ENCODE measurements at regions not wholly inside any gene's neighbourhood (a gene's known extent, or its start where the extent isn't known, plus 50 kb on each side); places are given as distances from the start of the nearest gene placed in this dataset.
"Not testable (repeated sequence)": the region's sequence is repeated elsewhere in the genome, so short reads cannot be mapped to it uniquely, and the experiment has no call there.

- DNase-seq (ENCODE audit: low read depth in 4 of 4, low spot score in 3 of 4), result no peak
These were observed 64.0 kb downstream of the GPRASP3 start for GRCh38 chrX:102784550-102784949.

- DNase-seq (ENCODE audit: low read depth in 4 of 4, low spot score in 3 of 4), result no peak
These were observed 66.7 kb downstream of the GPRASP3 start for GRCh38 chrX:102787283-102787682.

GRCh38 chrX:102808336-102808735 is 87.8 kb downstream of the GPRASP3 start:
- no peak for DNase-seq (ENCODE audit: low read depth in 4 of 4, low spot score in 3 of 4)

DNA sequence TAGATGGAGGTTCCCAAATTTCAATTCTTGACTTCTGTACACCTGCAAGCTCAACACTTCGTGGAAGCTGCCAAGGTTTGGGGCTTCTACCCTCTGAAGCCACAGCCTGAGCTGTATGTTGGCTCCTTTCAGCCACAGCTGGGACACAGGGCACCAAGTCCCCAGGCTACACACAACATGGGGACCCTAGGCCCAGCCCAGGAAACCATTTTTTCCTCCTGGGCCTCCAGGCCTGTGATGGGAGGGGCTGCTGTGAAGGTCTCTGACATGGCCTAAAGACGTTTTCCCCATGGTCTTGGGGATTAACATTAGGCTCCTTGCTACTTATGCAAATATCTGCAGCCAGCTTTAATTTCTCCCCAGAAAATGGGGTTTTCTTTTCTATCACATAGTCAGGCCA is 97.7 kb downstream of the GPRASP3 start:
- DNase-seq (ENCODE audit: low read depth in 4 of 4, low spot score in 3 of 4), result not testable (repeated sequence)

GRCh38 chrX:102832661-102833060 is 104.4 kb upstream of the RAB40AL start:
- no peak for DNase-seq (ENCODE audit: low read depth in 4 of 4, low spot score in 3 of 4)

- no peak for DNase-seq (ENCODE audit: low read depth in 4 of 4, low spot score in 3 of 4)
These were observed 103.9 kb upstream of the RAB40AL start for GRCh38 chrX:102833136-102833535.

DNA sequence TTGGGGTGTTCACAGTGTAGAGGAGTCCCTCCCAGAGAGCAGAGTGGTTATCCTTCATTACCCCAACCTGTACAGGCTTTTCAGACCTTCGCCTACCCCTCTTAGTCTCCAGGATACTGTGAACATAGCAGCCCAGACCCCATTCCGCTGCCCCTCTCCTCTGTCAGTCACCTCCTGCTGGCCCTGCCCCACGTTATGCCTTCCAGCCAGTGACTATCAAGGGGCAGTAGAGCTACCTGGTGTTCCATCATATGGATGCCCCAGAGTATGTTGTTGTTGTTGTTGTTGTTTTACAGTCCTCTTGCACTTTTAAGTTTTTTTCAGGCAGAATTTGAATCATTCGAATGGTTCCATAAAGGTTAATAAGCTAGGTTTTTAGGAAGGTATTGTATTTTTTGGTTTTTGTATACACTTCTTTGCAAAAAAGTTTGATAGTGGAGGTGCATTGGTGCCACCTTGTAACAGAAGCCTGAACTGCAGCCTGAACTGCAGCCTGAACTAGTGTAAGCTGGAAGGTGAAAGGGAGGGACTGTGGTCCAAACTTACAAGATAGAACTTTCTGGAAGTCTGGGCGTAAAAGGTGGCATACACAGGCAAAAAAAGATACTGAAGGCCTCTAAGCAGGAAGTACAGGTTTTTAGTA is 101.4 kb upstream of the RAB40AL start:
- DNase-seq (ENCODE audit: low read depth in 4 of 4, low spot score in 3 of 4), result no peak

DNA sequence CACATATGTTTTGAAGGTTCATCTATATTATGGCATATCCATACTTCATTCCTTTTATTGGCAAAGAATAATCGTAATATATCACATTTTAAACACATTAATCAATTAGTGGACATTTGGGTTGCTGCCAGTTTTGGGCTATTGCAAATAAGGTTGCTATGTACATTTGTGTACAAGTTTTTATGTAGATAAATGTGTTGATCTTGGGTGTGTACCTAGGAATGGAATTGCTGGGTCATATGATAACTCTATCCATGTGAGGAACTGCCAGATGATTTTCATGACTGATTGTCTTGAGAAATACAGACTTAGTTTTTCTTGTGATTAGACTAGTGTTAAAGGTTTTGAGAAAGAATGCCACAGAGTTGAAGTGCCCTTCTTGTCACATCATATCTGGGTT is 99.2 kb upstream of the RAB40AL start:
- DNase-seq (ENCODE audit: low read depth in 4 of 4, low spot score in 3 of 4), result no peak

DNA sequence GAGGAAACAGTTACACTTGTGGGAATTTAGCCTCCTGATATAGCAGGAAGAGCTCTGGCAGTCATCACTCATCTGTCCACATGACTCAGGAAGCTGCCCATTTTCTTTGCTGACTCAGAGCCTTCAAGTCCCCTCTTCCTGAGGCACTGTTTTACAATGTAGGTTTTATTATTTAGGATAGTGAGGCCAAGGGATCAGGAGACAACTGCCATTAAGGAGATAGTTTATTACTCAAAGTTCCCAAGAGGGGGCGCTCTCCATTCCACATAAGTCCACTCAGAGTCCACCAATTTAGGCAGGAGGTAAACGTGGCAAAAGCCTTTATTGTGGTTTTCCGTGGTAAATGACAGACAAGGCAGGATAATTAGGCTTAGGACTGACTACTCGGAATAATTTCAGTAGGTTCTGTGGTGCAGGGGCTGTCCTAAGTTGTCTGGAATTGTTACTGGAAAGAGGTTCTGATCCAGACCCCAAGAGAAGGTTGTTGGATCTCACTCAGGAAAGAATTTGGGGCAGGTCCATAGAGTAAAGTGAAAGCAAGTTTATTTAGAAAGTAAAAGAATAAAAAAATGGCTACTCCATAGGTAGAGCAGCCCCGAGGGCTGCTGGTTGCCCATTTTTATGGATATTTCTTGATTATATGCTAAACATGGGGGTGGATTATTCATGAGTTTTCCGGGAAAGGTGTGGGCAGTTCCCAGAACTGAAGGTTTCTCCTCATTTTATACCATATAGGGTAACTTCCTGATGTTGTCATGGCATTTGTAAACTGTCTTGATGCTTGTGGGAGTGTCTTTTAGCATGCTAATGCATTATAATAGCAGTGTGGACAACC is 96.0 kb upstream of the RAB40AL start:
- DNase-seq (ENCODE audit: low read depth in 4 of 4, low spot score in 3 of 4), result no peak

DNA sequence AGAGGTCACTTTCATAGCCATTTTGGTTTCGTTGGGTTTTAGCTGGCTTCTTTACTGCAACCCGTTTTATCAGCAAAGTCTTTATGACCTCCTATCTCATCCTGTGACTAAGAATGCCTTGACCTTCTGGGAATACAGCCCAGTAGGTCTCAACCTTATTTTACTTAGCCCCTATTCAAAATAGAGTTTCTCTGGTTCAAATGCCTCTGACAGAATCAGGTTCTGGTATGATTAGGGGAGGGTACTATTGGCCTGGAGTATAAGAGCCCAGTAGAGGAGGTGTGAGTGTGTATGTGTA is 95.4 kb upstream of the RAB40AL start:
- DNase-seq (ENCODE audit: low read depth in 4 of 4, low spot score in 3 of 4), result no peak

DNA sequence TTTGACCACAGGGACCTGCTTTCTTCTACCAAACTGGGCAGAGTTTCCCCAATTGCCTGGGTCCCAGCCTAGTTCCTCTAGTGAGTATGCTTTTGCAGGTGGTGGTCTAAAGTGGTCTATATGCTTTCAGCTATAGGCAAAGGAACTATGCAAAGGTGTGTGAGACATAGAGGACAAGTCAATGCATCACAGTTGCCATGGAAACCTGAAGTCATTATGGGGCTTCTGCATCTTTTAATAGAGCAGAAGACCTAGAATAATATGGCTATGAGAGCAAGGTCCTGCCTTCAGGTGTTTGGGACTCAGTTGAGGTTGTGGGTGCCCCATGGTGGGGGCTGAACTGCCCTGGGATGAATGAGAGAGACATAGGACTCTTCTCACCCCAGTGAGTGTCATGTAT is 92.1 kb upstream of the RAB40AL start:
- DNase-seq (ENCODE audit: low read depth in 4 of 4, low spot score in 3 of 4), result no peak

- no peak for DNase-seq (ENCODE audit: low read depth in 4 of 4, low spot score in 3 of 4)
These were observed 90.4 kb upstream of the RAB40AL start for GRCh38 chrX:102846544-102847236.

DNA sequence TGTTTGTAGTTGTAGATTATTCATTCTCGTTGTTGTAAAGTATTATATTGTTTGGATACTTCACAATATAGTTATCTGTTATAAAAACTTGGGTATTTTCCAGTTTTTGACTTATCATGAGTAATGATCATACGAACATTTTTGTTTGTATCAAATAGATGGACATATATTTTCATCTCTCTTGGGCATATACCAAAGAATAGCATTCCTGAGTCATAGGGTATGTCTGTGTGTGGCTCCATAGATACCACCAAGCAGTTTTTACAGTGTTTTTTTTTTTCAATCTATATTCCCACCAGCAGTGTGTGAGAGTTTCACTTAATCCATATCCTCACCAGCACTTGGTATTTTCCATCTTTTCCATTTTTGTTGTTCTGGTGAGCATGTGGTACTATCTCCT is 89.7 kb upstream of the RAB40AL start:
- no peak for DNase-seq (ENCODE audit: low read depth in 4 of 4, low spot score in 3 of 4)

DNA sequence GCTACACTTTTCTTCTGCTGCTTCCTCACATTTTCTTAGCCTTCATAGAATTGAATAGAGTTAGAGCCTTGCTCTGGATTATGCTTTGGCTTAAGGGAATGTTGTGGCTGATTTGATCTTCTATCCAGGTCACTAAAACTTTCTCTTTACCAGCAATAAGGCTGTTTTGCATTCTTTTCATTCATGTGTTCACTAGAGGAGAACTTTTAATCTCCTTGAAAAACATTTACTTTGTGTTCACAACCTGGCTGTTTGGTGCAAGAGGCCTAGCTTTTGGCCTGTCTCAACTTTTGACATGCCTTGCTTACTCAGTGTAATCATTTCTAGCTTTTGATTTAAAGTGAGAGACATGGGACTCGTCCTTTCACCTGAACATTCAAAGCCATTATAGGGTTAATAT is 87.7 kb upstream of the RAB40AL start:
- no peak for DNase-seq (ENCODE audit: low read depth in 4 of 4, low spot score in 3 of 4)

GRCh38 chrX:102858826-102859549 is 78.1 kb upstream of the RAB40AL start:
- DNase-seq (ENCODE audit: low read depth in 4 of 4, low spot score in 3 of 4), result not testable (repeated sequence)

DNA sequence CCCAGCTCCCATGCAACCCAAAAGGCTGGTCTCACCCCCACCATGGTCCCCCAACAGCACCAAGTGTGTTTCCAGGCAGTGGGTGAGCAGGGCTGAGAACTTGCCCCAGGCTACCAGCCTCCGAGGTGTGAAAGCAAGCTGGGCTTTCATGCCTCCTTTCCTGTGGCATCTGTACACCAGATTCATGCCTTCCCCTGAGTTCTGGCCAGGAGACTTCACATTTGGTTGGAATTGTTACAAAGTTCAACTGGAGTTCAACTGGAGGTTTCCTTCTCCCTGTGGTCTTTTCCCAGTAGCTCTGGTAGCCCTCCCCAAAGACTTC is 77.6 kb upstream of the RAB40AL start:
- DNase-seq (ENCODE audit: low read depth in 4 of 4, low spot score in 3 of 4), result no peak

DNA sequence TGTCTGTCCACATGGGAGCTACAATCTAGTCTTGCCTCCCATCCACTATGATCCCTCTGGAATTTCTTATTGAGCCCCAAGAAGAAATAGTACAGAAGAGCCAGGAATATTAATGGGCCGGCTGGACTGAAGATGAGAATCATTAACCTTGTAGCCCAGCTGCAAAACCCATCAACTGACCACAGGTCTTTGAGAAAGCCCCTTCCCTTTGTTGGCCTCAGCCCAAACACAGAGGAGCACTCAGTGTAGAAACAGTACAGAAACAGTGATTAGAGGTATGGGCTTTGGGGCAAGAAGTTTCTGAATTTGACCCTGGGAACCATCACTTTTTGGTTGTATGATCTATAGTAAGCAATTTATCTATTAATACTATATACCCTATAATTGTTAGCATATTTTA is 76.8 kb upstream of the RAB40AL start:
- DNase-seq (ENCODE audit: low read depth in 4 of 4, low spot score in 3 of 4), result no peak

DNA sequence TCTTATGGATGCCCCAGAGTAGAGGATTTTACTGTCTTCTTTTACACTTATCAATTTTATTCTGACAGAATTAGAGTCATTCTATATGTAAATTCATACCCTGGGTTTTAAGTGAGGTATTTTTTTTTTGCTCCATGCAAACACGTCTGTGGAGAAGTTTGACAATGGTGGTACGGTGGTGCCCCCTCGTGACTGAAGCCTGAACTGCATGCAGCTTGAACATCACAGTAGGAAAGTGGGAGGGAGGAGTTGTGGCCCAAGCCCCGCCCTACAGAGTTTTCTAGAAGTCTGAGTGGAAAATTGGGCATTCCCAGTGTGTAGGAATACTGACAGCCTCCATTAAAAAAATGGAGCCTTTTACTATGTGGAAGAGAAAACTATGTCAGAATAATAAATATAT is 73.3 kb upstream of the RAB40AL start:
- DNase-seq (ENCODE audit: low read depth in 4 of 4, low spot score in 3 of 4), result peak; percentile 29 to 56 (median 40)

DNA sequence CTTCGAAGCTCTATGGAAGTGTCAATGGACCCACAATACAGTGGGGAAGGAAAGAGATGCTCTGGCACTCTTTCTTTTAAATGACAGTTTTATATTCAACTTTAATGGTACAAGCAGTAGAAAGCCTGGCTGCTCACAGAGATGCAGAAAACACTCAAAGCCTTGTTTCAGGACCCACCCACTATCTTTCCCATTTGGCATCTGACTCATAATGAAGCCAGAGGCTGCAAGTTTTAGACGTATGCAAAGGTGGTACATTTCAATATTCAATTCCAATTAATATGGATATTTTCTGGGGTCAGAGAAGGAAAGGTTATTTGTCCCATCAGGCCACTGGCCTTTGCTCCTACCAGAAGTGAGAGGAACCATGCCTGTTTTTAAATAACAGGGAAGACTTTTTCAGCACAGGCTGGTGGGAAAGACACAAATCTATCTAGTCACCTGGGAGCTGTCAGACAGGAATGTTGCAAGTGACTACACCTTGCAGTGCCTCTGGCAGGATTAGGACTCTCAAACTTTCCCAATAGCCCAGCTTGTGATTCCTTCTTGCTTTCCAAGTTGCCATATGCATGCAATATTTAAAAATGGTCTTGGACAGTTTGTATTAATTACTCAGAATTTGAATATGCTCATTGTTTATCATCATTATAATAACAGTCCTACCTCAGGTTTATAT is 70.0 kb upstream of the RAB40AL start:
- no peak for DNase-seq (ENCODE audit: low read depth in 4 of 4, low spot score in 3 of 4)

- no peak for DNase-seq (ENCODE audit: low read depth in 4 of 4, low spot score in 3 of 4)
These were observed 53.6 kb upstream of the RAB40AL start for GRCh38 chrX:102883491-102883890.
